ENCODE measurements at regions not wholly inside any gene's neighbourhood (a gene's known extent, or its start where the extent isn't known, plus 50 kb on each side); places are given as distances from the start of the nearest gene placed in this dataset.

GRCh38 chr10:71075086-71075758 is 137.1 kb upstream of the UNC5B start:
- Mint-ChIP-seq H3K9me3 (no peaks in the 10 kb centered on the region), H3K36me3 (ENCODE audit: low read depth) (no peaks in the 10 kb centered on the region), H3K27ac (ENCODE audit: unreplicated experiment) (peak overlapping the region; percentile 71), H3K4me3 (no peak overlapping the region), H3K4me1 (peaks cover 7% of the 10 kb centered on the region), H3K27me3 (ENCODE audit: low read depth) (no peaks in the 10 kb centered on the region)
- TF ChIP-seq, protein P1, sequence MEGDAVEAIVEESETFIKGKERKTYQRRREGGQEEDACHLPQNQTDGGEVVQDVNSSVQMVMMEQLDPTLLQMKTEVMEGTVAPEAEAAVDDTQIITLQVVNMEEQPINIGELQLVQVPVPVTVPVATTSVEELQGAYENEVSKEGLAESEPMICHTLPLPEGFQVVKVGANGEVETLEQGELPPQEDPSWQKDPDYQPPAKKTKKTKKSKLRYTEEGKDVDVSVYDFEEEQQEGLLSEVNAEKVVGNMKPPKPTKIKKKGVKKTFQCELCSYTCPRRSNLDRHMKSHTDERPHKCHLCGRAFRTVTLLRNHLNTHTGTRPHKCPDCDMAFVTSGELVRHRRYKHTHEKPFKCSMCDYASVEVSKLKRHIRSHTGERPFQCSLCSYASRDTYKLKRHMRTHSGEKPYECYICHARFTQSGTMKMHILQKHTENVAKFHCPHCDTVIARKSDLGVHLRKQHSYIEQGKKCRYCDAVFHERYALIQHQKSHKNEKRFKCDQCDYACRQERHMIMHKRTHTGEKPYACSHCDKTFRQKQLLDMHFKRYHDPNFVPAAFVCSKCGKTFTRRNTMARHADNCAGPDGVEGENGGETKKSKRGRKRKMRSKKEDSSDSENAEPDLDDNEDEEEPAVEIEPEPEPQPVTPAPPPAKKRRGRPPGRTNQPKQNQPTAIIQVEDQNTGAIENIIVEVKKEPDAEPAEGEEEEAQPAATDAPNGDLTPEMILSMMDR (conservative IDR thresholded peaks at IDR 0.05): no peak
- no peak for DNase-seq (ENCODE audit: low read depth, low spot score)

GRCh38 chr10:71075759-71076472 is 136.5 kb upstream of the UNC5B start:
- TF ChIP-seq, protein P1 (conservative IDR thresholded peaks at IDR 0.05): no peak
- H3K4me1 Mint-ChIP-seq: peaks cover 7% of the 10 kb centered on the region
- H3K27me3 Mint-ChIP-seq (ENCODE audit: low read depth): no peaks in the 10 kb centered on the region
- no peak overlapping the region for H3K27ac Mint-ChIP-seq (ENCODE audit: unreplicated experiment)
- no peak for DNase-seq (ENCODE audit: low read depth, low spot score)
- no peaks in the 10 kb centered on the region for H3K36me3 Mint-ChIP-seq (ENCODE audit: low read depth)
- no peaks in the 10 kb centered on the region for H3K9me3 Mint-ChIP-seq
- H3K4me3 Mint-ChIP-seq: no peak overlapping the region

GRCh38 chr10:71076473-71077142 is 135.8 kb upstream of the UNC5B start:
- H3K27me3 Mint-ChIP-seq (ENCODE audit: low read depth): no peaks in the 10 kb centered on the region
- H3K4me1 Mint-ChIP-seq: peaks cover 7% of the 10 kb centered on the region
- no peaks in the 10 kb centered on the region for H3K9me3 Mint-ChIP-seq
- H3K27ac Mint-ChIP-seq (ENCODE audit: unreplicated experiment): no peak overlapping the region
- TF ChIP-seq, protein P1 (conservative IDR thresholded peaks at IDR 0.05): no peak
- no peaks in the 10 kb centered on the region for H3K36me3 Mint-ChIP-seq (ENCODE audit: low read depth)
- H3K4me3 Mint-ChIP-seq: no peak overlapping the region
- no peak for DNase-seq (ENCODE audit: low read depth, low spot score)

- DNase-seq (ENCODE audit: low read depth, low spot score): no peak
- Mint-ChIP-seq H3K27ac (ENCODE audit: unreplicated experiment) (no peak overlapping the region), H3K27me3 (ENCODE audit: low read depth) (no peaks in the 10 kb centered on the region), H3K9me3 (no peaks in the 10 kb centered on the region), H3K4me1 (peaks cover 7% of the 10 kb centered on the region), H3K4me3 (no peak overlapping the region), H3K36me3 (ENCODE audit: low read depth) (no peaks in the 10 kb centered on the region)
- TF ChIP-seq, protein P1 (conservative IDR thresholded peaks at IDR 0.05): no peak
Measured at GRCh38 chr10:71077143-71077581, 135.2 kb upstream of the UNC5B start.

- TF ChIP-seq, protein P1 (conservative IDR thresholded peaks at IDR 0.05): no peak
- peaks cover 7% of the 10 kb centered on the region for H3K4me1 Mint-ChIP-seq
- H3K36me3 Mint-ChIP-seq (ENCODE audit: low read depth): no peaks in the 10 kb centered on the region
- DNase-seq (ENCODE audit: low read depth, low spot score): no peak
- H3K27ac Mint-ChIP-seq (ENCODE audit: unreplicated experiment): no peak overlapping the region
- no peaks in the 10 kb centered on the region for H3K9me3 Mint-ChIP-seq
- H3K27me3 Mint-ChIP-seq (ENCODE audit: low read depth): no peaks in the 10 kb centered on the region
- no peak overlapping the region for H3K4me3 Mint-ChIP-seq
Measured at GRCh38 chr10:71077796-71078453, 134.4 kb upstream of the UNC5B start.

Measured in neural crest cell (in vitro differentiated cells).